AG09309 (cell line): ENCODE measurements at regions not wholly inside any gene's neighbourhood (a gene's known extent, or its start where the extent isn't known, plus 50 kb on each side); places are given as distances from the start of the nearest gene placed in this dataset.

Experiments used
- DNase-seq: peaks from one replicate; pipeline ENCODE4 v3.0.0-alpha.2; 2010; ENCODE audit warnings: low read depth
- H3K4me3 ChIP-seq: 2 replicates; pipeline ENCODE4 v1.5.1; 2011; ENCODE audit warnings: mild to moderate bottlenecking, low read depth, low read length, moderate library complexity; ENCODE audit not compliant: control insufficient read depth
- CTCF ChIP-seq: IDR thresholded peaks from 2 replicates; pipeline ENCODE4 v1.5.1; 2011; ENCODE audit warnings: mild to moderate bottlenecking, low read depth, low read length, inconsistent platforms; ENCODE audit not compliant: insufficient read depth, control insufficient read depth; ENCODE audit errors: missing control alignments

GRCh38 chr12:75703131-75703530 lies 191.7 kb upstream of the KRR1 start:
- TF ChIP-seq CTCF, result no peak
- DNase-seq, result no peak
- H3K4me3 ChIP-seq, result no peak overlapping the region

GRCh38 chr12:75702477-75703093 lies 191.2 kb upstream of the KRR1 start:
- no peak for TF ChIP-seq CTCF
- H3K4me3 ChIP-seq, result no peak overlapping the region
- DNase-seq, result no peak

GRCh38 chr12:75701859-75702258 lies 190.4 kb upstream of the KRR1 start:
- no peak for TF ChIP-seq CTCF

GRCh38 chr12:75699728-75700496 lies 188.5 kb upstream of the KRR1 start:
- no peak for DNase-seq
- H3K4me3 ChIP-seq, result no peak overlapping the region
- no peak for TF ChIP-seq CTCF

More at GRCh38 chr12:75701859-75702258, 190.4 kb upstream of the KRR1 start:
- no peak overlapping the region for H3K4me3 ChIP-seq
- no peak for DNase-seq

- no peak for TF ChIP-seq CTCF
- H3K4me3 ChIP-seq, result no peak overlapping the region
- DNase-seq, result no peak
Measured at GRCh38 chr12:75699251-75699650, 187.8 kb upstream of the KRR1 start.

GRCh38 chr12:75698052-75698451 lies 186.6 kb upstream of the KRR1 start:
- no peak for TF ChIP-seq CTCF
- no peak overlapping the region for H3K4me3 ChIP-seq

More at GRCh38 chr12:75698052-75698451, 186.6 kb upstream of the KRR1 start:
- no peak for DNase-seq
